Embryonic facial prominence (tissue), 1 donor: ENCODE measurements at regions not wholly inside any gene's neighbourhood (a gene's known extent, or its start where the extent isn't known, plus 50 kb on each side); places are given as distances from the start of the nearest gene placed in this dataset.

ENCODE experiments used
- DNase-seq: peaks from one replicate; pipeline ENCODE4 v3.0.0-alpha.2; 2016; ENCODE audit errors: extremely low spot score

DNA sequence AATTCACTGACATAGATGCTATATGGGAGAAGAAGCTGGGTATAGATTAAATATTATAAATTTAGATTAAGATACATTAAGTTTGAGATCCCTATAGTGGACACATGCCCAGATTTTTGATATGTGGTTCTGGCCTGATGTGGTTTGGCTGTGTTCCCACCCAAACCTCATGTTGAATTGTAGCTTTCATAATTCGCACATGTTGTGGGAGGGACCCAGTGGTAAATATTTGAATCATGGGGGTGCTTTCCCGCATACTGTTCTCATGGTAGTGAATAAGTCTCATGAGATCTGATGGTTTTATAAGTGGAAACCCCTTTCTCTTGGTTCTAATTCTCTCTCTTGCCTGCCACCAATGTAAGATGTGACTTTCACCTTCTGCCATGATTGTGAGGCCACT is 189.4 kb upstream of the CD96 start:
- no peak for DNase-seq

DNA sequence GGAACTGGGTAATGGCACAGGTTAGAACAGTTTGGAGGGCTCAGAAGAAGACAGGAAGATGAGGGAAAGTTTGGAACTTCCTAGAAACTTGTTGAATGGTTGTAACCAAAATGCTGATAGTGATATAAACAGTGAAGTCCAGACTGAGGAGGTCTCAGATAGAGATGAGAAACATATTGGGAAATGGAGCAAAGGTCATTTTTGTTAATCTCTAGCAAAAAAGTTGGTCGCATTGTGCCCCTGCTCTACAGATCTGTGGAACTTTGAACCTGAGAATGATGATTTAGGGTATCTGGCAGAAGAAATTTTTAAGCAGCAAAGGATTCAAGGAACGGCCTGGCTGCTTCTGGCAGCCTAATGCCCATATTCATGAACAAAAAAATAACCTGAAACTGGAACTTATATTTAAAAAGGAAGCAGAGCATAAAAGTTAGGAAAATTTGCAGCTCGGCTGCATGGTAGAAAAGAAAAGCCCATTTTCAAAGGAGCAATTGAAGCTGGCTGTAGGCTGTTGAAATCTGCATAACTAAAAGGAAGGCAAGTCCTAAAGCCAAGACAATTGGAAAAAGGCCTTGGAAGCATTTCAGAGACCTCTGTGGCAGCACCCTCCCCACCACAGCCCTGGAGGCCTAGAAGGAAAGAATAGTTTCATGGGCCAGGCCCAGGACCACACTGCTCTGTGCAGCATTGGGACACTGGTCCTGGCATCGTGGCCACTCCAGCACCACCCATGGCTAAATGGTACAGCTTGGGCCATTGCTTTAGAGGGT is 182.6 kb upstream of the CD96 start:
- no peak for DNase-seq

DNA sequence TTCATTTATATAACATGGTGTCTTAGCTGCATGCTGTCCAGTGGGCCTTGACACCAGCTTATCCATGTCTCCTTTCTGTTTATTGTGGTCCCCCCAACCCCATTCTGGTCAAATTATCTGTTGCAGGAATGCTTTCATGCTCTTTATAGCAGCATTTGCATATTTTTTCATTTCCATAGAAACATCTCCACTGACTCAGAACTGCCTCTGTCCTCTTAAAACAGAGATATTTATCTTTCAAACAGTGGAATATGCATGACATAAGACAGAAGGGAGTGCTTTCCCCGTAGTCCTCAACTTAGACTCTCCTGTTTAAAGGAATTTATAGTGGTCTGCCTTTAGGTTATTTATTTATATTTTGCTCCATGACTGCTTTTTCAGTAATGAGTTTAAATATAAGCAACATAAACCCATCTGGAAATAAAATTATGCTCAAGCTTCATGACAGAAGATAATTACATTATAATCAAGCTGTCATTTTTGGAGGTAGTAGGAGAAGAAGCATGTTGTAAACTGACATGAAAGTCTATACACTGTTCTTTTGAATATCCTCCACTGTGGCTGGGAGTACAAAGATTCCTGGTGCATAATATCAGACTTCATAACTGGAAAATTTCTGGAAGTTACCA is 179.5 kb upstream of the CD96 start:
- DNase-seq, result no peak

DNA sequence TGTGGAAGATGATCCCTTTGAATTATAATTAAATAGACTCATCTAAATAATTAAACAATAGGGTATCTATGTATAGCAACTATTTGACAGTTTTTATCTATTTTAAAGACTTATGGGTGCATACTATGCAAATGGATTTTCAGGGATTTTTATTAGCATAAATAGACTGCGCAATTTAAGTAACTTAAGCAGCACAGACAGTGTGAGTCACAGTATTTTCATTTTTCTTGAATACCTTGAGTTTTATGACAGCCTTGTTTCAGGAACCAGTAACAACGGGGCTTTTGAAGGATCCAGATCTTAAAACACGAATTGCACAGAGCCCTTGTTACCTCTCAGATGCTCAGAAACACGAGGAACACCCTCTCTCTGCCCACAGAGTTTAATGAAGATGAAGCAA is 175.5 kb upstream of the CD96 start:
- no peak for DNase-seq

DNA sequence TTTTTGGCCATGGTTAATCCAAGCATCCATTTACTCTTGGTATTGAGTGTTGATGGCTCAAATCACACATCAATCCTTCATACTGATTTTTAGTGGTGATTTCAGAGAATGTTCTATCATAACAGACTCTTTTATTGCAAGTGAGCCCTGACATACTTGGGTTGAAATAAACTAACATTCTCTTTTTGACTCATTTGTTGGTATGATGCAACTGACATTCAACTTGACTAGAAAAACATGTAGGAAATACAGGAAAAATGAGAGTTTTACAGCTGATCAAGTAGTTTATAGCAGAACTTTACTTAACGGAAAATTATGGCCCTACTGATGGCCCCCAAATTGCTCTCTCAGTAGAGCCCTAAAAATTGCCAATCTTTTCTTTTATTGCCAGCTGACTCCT is 173.9 kb upstream of the CD96 start:
- no peak for DNase-seq

DNA sequence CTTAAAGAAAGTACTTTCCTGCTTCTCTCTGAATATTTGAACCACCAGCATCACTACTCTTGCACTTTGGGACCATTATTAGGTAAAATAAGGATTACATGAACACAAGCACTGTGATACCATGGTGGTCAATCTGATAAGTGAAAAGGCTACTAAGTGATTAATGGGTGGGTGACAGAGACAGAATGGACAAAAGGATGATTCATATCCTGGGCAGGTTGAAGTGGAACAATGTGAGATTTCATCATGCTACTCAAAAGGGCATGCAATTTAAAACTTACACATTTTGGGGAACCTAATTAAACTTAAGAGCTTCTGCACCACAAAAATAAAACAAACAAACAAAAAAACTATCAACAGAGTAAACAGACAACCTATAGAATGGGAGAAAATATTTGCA is 172.0 kb upstream of the CD96 start:
- DNase-seq, result no peak

DNA sequence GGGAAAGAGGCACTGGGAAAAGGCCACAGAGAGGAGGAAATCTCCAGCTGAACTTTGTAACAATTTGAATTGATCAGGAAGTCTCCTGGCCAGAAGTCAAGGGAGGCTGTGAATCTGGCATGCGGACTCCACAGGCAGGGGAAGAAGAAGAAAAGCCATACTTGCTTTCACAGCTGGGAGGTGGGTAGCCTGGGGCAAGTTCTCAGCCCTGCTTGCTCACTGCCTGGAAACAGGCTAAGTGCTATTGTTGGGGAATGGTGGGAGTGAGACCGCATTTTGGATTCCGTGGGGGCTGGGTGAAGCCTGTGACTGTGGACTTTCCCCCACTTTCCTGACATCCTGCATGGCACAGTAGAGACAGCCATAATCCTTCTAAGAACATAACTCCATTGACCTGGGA is 168.8 kb upstream of the CD96 start:
- no peak for DNase-seq

DNA sequence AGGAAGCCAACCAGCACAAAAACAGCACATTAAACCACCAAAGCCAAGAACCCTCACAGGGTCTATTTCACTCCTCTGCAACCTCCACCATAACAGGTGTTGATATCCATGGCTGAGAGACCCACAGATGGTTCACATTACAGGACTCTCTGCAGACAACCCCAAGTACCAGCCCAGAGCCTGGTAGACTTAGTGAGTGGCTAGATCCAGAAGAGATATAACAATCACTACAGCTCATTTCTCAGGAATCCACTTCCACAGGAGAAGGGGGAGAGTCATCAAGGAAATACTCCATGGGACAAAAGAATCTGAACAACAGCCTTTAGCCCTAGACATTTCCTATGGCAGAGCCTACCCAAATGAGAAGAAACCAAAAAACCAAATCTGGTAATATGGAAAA is 168.1 kb upstream of the CD96 start:
- DNase-seq, result no peak

DNA sequence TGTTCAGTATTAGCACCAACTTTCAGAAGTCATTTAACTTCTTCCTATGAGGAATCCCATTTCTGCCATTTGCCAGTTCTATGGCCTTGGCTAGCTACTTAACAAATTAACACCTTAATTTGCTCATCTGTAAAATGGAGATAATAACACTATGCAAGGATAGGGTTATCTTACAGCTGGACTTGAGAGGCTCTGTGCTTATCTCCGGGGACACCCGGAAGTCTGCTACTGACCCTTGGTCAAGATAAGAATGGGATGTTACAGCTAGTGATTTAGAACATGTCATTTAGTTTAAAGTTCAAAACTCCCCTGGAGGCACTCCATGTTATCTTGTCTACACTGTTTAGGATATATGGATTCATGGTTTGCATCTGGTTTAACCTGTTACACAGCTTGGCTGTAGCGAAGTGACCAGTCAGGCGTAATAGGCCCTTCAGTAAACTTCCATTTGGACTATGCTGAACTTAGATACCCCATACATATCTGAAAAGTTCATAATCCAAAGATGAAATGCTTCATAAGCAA is 156.0 kb upstream of the CD96 start:
- no peak for DNase-seq

DNA sequence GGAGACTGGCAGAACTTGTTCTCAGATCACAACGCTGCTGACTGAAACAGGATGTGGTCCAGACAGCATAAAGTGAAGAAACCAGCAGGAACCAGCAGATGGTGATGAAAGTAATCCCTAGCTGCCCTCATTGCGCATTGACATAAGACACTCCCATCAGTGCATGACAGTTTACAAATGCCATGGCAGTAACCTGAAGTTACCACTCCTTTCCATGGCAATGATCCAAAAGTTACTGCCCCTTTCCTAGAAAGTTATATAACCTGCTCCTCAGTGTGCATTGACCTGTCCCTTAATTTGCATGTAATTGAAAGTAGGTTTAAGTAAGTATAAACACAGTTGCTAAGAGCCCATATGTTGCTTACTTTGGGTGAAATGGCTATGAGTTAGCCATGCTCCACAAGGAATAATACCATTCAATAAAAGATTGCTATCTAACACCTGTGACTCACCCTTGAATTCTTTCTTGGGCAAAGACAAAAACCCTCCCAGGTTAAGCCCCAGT is 149.1 kb upstream of the CD96 start:
- no peak for DNase-seq

DNA sequence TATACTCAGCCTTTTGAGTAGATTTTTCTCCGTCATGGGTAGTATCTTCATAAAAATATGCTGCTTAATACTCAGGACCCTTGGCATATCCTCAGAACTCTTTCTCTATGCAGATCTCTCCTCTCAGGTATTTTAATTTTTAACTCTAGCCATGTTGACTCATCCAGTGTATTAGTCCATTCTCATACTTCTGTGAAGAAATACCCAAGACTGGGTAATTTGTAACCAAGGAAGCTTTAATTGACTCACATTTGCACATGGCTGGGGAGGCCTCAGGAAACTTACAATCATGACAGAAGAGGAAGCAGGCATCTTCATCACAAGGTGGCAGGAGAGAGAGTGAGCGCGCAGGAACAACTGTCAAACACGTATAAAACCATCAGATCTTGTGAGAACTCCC is 129.3 kb upstream of the CD96 start:
- DNase-seq, result no peak

DNA sequence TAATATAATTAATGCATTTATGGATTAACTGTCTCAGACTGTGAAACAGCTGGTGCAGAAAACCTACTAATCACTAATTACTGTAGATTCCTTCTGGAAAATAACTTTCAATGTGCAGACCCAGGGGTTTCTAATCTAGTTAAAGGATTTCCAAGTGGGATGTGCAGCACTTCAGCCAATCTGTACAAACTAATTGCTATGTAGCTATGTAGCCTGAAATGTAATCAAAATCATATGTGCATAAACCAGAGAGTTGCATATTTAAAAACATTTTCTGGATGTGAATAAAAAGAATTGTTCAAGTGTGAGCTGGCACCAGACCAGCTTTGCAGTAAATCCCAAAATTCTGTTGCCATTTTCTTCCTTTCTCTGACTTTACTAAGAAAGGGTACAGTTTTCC is 127.5 kb upstream of the CD96 start:
- DNase-seq, result peak; percentile 20

DNA sequence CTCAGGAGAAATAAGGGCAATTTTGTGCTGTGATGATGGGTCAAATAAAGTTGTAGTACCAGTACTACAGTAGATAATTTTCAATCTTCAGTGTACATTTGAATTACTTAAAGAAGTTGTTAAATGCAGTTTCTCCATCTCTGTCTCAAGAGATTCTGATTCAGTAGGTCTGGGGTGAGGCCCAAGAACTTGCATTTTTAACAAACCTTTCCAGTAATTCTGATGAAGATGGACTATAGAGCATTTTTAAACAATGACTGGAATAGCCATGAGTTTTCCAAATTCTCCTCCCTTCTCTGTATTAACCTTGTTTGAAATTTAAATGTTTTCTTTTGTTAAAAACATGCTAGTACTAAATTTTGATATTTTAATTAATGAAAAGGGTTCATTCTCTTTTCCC is 127.0 kb upstream of the CD96 start:
- DNase-seq, result no peak

DNA sequence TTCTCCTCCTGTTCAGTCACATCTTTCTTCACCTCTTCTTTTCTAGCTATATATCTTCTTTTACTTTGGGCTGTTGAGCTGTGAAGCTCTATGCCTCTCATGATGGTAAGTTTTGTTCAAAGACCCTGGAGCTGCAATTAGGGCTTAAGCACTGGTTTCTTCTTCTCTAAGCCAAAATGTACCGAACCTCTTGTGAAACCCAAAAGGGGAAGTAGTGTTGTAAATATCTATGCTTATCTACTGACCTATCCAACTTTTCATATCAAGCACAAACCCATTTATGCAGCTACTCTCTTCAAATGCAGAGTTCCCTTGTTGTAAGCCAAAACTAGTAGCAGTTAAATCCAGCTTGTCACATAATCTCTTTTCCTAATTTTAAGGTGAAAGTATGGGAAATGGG is 123.6 kb upstream of the CD96 start:
- no peak for DNase-seq

DNA sequence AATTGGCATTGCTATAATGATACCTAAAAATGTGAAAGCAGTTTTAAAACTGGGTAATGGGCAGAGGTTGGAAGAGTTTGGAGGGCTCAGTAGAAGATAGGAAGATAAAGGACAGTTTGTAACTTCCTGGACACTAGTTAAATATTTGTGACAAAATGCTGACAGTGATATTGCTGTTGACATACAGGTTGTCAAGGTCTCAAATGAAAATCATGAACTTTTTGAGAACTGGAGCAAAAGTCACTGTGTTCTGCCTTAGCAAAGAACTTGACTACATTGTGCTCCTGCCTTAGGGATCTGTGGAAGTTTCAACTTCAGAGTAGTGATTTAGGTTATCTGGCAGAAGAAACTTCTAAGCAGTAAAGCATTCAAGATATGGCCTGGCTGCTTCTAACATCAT is 113.7 kb upstream of the CD96 start:
- DNase-seq, result no peak

DNA sequence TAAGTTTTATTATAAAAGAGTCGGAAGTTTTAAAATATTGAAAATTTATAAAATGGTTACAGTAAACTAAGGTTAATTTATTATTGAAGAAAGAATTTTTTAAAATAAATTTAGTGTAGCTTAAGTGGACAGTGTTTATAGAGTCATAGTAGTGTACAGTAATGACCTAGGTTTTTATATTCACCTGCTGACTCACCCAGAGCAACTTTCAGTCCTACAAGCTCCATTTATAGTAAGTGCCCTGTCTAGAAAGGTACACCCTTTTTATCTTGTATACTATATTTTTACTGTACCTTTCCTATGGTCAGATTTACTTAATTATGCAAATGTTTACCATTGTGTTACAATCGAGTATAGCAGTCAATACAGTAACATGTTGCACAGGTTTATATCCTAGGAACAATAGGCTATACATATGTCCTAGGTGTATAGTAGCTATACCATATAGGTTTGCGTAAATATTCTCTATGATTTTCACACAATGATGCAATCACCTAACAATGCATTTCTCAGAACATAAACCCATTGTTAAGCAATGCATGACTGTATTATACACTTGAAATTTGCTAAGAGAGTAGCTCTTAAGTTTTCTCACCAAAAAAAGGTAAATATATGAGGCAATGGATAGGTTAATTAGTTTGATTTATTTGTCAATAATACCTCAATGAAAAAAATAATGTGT is 106.9 kb upstream of the CD96 start:
- no peak for DNase-seq

DNA sequence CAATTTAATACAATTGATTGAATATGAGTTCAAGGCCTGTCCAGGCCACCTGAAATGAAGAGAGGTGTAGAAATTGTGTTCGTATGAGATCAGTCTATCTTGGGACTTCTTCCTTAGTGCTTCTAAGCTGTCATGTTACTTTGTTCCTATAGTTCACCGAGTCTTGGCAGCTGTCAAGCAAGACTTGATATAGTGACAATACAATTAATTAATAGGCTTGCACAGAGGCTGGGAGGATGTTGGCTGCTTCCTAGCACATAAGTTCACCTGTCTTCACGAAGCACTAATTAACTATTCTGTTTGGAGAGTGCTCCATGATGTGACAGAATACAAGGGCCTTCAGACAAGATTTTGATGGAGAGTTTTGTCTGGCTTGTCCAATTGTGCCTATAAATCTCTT is 103.7 kb upstream of the CD96 start:
- no peak for DNase-seq

DNA sequence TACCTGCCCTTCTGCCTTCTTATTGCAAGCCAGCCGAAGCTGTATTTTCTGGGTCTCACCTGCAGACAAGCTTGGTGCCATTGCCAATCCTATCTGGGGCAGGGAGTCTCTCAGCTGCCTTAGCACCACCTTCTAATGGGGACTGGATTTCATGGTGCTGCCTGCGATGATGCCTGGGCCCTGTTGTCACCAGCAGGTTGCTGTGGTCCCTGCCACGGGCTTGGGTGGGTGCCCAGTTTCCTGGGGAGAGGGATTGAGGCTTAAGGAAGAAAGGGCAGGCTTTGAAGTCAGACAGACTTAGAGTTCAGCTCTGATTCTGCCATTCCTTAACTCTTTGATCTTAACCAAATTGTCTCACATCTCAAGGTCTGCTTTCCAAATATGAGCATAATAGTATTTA is 87.4 kb upstream of the CD96 start:
- DNase-seq, result no peak

DNA sequence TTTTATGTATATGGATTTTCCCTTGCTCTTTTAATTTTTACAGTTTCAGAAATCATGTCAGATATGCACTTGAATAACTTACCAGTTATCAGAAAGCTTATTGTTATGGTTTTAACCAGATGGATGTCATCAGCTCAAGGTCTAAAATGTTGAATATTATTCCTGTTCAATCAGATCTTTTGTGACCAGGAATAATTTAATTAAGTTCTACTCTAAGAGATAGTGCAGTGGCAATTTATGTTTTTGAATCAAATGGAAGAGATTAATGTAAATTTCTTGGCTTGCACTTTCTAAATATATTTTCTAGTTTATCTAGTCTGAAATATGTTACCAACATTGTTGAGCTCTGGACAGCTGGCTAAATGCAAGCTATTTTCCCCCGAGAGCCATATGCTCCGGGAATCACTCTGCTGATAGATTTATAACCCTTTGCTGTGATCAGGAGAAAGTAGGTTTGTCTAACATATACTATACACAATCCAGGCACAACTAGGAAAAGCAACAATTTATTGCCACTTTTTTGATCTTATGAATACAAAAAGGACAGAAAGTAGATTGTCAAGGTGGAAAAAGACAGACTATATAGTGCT is 76.8 kb upstream of the CD96 start:
- no peak for DNase-seq

DNA sequence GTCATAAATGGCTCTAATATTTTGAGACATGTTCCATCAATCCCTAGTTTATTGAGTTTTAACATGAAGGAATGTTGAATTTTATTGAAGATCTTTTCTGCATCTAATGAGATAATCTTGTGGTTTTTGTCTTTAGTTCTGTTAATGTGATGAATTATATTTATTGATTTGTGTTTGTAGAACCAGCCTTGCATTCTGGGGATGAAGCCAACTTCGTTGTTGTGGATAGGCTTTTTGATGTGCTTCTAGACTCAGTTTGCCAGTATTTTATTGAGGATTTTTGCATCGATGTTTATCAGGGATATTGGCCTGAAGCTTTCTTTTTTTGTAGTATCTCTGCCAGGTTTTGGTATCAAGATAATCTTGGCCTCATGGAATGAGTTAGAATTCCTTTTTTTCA is 72.0 kb upstream of the CD96 start:
- no peak for DNase-seq

DNA sequence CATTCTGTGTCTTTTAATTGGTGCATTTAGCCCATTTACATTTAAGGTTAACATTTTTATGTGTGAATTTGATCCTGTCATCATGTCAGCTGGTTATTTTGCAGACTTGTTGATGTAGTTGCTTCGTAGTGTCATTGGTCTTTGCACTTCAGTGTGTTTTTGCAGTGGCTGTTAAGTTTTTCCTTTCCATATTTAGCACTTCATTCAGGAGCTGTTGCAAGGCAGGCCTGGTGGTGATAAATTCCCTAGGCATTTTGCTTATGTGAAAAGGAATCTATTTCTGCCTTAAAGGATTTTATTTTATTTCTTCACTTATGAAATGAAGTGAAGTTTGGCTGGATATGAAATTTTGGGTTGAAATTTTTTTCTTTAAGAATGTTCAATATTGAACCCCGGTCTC is 70.2 kb upstream of the CD96 start:
- no peak for DNase-seq

DNA sequence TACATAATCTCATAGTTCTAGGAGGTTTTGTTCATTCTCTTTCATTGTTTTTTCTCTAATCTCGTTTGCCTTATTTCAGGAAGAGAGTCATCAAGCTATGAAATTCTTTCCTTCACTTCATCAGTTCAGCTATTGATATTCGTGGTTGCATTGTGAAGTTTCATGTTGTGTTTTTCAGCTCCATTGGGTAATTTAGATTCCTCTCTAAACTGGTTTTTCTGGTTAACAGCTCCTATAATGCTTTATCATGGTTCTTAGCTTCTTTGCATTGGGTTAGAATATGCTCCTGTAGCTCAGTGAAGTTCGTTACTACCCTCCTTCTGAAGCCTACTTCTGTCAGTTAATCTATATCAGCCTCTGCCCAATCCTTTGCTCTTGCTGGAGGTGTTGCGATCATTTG is 69.4 kb upstream of the CD96 start:
- no peak for DNase-seq

DNA sequence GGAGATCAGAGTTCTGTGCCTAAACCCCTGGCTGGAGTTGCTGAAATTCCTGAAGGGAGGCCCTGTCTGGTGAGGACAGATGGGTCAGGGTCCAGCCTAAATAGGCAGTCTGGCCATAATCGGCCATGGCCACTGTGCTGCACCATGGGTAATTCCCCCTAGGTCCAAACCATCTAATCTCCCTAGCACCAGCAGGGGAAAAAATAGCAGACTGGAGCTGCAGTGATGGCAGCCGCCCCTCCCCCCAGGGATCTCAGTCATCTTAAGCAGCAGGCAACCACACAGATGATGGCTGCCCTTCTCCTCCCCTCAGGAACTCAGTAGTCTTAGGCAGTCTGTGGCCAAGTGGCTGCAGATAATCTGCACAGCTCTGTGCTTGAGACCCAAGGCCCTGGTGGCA is 68.4 kb upstream of the CD96 start:
- no peak for DNase-seq
